ENCODE measurements at regions not wholly inside any gene's neighbourhood (a gene's known extent, or its start where the extent isn't known, plus 50 kb on each side); places are given as distances from the start of the nearest gene placed in this dataset.

DNA sequence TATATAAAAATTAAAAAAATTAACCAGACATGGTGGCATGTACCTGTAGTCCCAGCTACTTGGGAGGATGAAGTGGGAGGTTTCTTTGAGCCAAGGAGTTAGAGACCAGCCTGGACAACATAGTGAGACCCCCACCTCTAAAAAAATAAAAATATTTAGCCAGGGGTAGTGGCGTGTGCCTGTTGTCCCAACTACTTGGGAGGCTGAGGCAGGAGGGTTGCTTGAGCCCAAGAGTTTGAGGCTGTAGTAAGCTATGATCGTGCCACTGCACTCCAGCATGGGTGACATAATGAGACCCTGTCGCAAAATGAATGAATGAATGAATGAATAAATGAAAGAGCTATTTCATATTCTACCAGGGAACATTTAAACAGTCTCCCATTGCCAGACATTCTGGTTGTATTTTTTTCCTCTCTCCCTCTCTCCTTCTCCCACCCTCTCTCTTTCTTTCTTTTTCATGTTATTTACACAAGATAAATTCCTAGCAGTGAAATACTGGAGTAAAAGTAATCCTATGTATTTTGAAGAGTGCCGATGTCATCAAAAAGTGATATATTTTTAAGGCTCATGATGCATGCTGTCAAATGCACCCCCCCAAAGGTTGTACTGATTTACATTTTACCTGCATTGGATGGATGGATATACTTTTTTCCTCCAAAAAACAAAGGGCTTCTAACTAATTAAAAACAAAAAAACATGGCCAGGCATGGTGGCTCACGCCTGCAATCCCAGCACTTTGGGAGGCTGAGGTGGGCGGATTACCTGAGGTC lies 194.8 kb upstream of the ZNF217 start:
- TF ChIP-seq SPI1 (IDR thresholded peaks at IDR 0.05; ENCODE audit: low read depth, low read length) (no peak), POLR2A (IDR thresholded peaks at IDR 0.05; ENCODE audit: low read depth, low read length) (no peak)
